Lung microvascular endothelial cell (primary cell): ENCODE measurements at regions not wholly inside any gene's neighbourhood (a gene's known extent, or its start where the extent isn't known, plus 50 kb on each side); places are given as distances from the start of the nearest gene placed in this dataset.
"Not testable (repeated sequence)": the region's sequence is repeated elsewhere in the genome, so short reads cannot be mapped to it uniquely, and the experiment has no call there.

Experiments used
- DNase-seq, 2 donors: peaks; one replicate each; pipeline versions ENCODE4 v3.0.0 to v3.0.0-alpha.2; 2010; ENCODE audit warnings: low read depth in 2 of 2

GRCh38 chr21:5975719-5976118 lies 4545.7 kb upstream of the TPTE start:
- DNase-seq: not testable (repeated sequence)

- not testable (repeated sequence) for DNase-seq
Observed at GRCh38 chr21:5997586-5997985, 4523.8 kb upstream of the TPTE start.

- DNase-seq: not testable (repeated sequence)
Observed at GRCh38 chr21:6015422-6016057, 4505.8 kb upstream of the TPTE start.

GRCh38 chr21:6020460-6020859 lies 4500.9 kb upstream of the TPTE start:
- not testable (repeated sequence) for DNase-seq

- DNase-seq: not testable (repeated sequence)
Observed at GRCh38 chr21:6020953-6021716, 4500.2 kb upstream of the TPTE start.

- not testable (repeated sequence) for DNase-seq
Observed at GRCh38 chr21:6021717-6022270, 4499.6 kb upstream of the TPTE start.

GRCh38 chr21:6023331-6023730 lies 4498.1 kb upstream of the TPTE start:
- not testable (repeated sequence) for DNase-seq

GRCh38 chr21:6025139-6025538 lies 4496.2 kb upstream of the TPTE start:
- DNase-seq: not testable (repeated sequence)

GRCh38 chr21:6027497-6027896 lies 4493.9 kb upstream of the TPTE start:
- not testable (repeated sequence) for DNase-seq

GRCh38 chr21:6034124-6034678 lies 4487.2 kb upstream of the TPTE start:
- not testable (repeated sequence) for DNase-seq

- DNase-seq: not testable (repeated sequence)
Observed at GRCh38 chr21:6034820-6035473, 4486.4 kb upstream of the TPTE start.

GRCh38 chr21:6035474-6036155 lies 4485.8 kb upstream of the TPTE start:
- DNase-seq: not testable (repeated sequence)

GRCh38 chr21:6039224-6039623 lies 4482.2 kb upstream of the TPTE start:
- not testable (repeated sequence) for DNase-seq

GRCh38 chr21:6040095-6040494 lies 4481.3 kb upstream of the TPTE start:
- not testable (repeated sequence) for DNase-seq

GRCh38 chr21:6043430-6044275 lies 4477.7 kb upstream of the TPTE start:
- not testable (repeated sequence) for DNase-seq

- not testable (repeated sequence) for DNase-seq
Observed at GRCh38 chr21:6044695-6045094, 4476.7 kb upstream of the TPTE start.

- DNase-seq: not testable (repeated sequence)
Observed at GRCh38 chr21:6049930-6050329, 4471.5 kb upstream of the TPTE start.

GRCh38 chr21:6052109-6052508 lies 4469.3 kb upstream of the TPTE start:
- not testable (repeated sequence) for DNase-seq

GRCh38 chr21:6053145-6053544 lies 4468.2 kb upstream of the TPTE start:
- DNase-seq: not testable (repeated sequence)

- not testable (repeated sequence) for DNase-seq
Observed at GRCh38 chr21:6058997-6059396, 4462.4 kb upstream of the TPTE start.
